HG03196 (cell line): ENCODE measurements at regions not wholly inside any gene's neighbourhood (a gene's known extent, or its start where the extent isn't known, plus 50 kb on each side); places are given as distances from the start of the nearest gene placed in this dataset.
"Not testable (repeated sequence)": the region's sequence is repeated elsewhere in the genome, so short reads cannot be mapped to it uniquely, and the experiment has no call there.

Source experiments
- ATAC-seq: cut with Tn5 transposase; IDR thresholded peaks from one replicate; pipeline ENCODE4 v1.9.1; 2021; ENCODE audit not compliant: unreplicated experiment

- ATAC-seq = no peak
Measured at GRCh38 chr6:84635081-84635761, 129.2 kb downstream of the TBX18 start.

GRCh38 chr6:84633771-84634170, 130.6 kb downstream of the TBX18 start:
- no peak for ATAC-seq

GRCh38 chr6:84626527-84626926, 137.9 kb downstream of the TBX18 start:
- not testable (repeated sequence) for ATAC-seq

- no peak for ATAC-seq
Measured at GRCh38 chr6:84625506-84625905, 138.9 kb downstream of the TBX18 start.

- no peak for ATAC-seq
Measured at GRCh38 chr6:84623956-84624680, 140.3 kb downstream of the TBX18 start.

GRCh38 chr6:84618836-84619235, 145.6 kb downstream of the TBX18 start:
- no peak for ATAC-seq

GRCh38 chr6:84618046-84618752, 146.2 kb downstream of the TBX18 start:
- ATAC-seq = no peak

- ATAC-seq = no peak
Measured at GRCh38 chr6:84615987-84616386, 148.4 kb downstream of the TBX18 start.

GRCh38 chr6:84615113-84615850, 149.1 kb downstream of the TBX18 start:
- no peak for ATAC-seq

GRCh38 chr6:84606860-84607259, 157.5 kb downstream of the TBX18 start:
- no peak for ATAC-seq

GRCh38 chr6:84605298-84605697, 159.1 kb downstream of the TBX18 start:
- ATAC-seq = no peak

- no peak for ATAC-seq
Measured at GRCh38 chr6:84601366-84601765, 163.0 kb downstream of the TBX18 start.

GRCh38 chr6:84599991-84600390, 164.4 kb downstream of the TBX18 start:
- no peak for ATAC-seq

- ATAC-seq = no peak
Measured at GRCh38 chr6:84597238-84597875, 167.0 kb downstream of the TBX18 start.

- no peak for ATAC-seq
Measured at GRCh38 chr6:84596488-84596887, 167.9 kb downstream of the TBX18 start.

- no peak for ATAC-seq
Measured at GRCh38 chr6:84588697-84589080, 175.7 kb downstream of the TBX18 start.

- ATAC-seq = not testable (repeated sequence)
Measured at GRCh38 chr6:84587994-84588696, 176.3 kb downstream of the TBX18 start.

- ATAC-seq = not testable (repeated sequence)
Measured at GRCh38 chr6:84587202-84587940, 177.0 kb downstream of the TBX18 start.

GRCh38 chr6:84583784-84584183, 180.6 kb downstream of the TBX18 start:
- ATAC-seq = no peak
